Suprapubic skin (tissue), 4 donors: ENCODE measurements at regions not wholly inside any gene's neighbourhood (a gene's known extent, or its start where the extent isn't known, plus 50 kb on each side); places are given as distances from the start of the nearest gene placed in this dataset.

Source experiments
- CTCF ChIP-seq, 2 donors: fragments of 200-600 bp in 1 of 2; fragments of 450-650 bp in 1 of 2; sonication (generic) in 1 of 2; IDR thresholded peaks; one replicate each; pipeline ENCODE4 v1.5.1; 2016 to 2019; ENCODE audit warnings: antibody characterized with exemption in 2 of 2, mild to moderate bottlenecking in 1 of 2, moderate library complexity in 1 of 2
- EP300 ChIP-seq: sonication (generic); formaldehyde crosslinking; IDR thresholded peaks from one replicate; pipeline ENCODE4 v1.6.1; 2017; ENCODE audit warnings: antibody characterized with exemption
- POLR2A ChIP-seq, 2 donors: fragments of 450-650 bp; IDR thresholded peaks; one replicate each; pipeline ENCODE4 v1.6.1; 2017; ENCODE audit warnings: antibody characterized with exemption in 2 of 2, mild to moderate bottlenecking in 2 of 2, moderate library complexity in 2 of 2
- POLR2AphosphoS5 ChIP-seq, 3 donors: sonication (generic); formaldehyde crosslinking; IDR thresholded peaks; one replicate each; pipeline ENCODE4 v1.6.1; 2017; ENCODE audit warnings: antibody characterized with exemption in 3 of 3

GRCh38 chr7:126179916-126180315 lies 1072.8 kb downstream of the GRM8 start:
- no peak for TF ChIP-seq CTCF (IDR thresholded peaks at IDR 0.05)
- no peak for TF ChIP-seq POLR2A (IDR thresholded peaks at IDR 0.05)
- no peak for TF ChIP-seq POLR2AphosphoS5 (IDR thresholded peaks at IDR 0.05)
- no peak for TF ChIP-seq EP300
